ENCODE measurements at regions not wholly inside any gene's neighbourhood (a gene's known extent, or its start where the extent isn't known, plus 50 kb on each side); places are given as distances from the start of the nearest gene placed in this dataset.

- Histone ChIP-seq H3K36me3 (ENCODE audit: control insufficient read depth in 4 of 4, insufficient read depth in 3 of 4, low read depth in 1 of 4, low read length in 3 of 4) (no peaks in the 10 kb centered on the region), H3K27me3 (ENCODE audit: control insufficient read depth in 4 of 4, insufficient read depth in 4 of 4, low read length in 3 of 4) (peaks cover 0 to under 1% (median under 1%) of the 10 kb centered on the region in 4 donors), H3K4me1 (ENCODE audit: control insufficient read depth in 4 of 4, insufficient read depth in 4 of 4, low read length in 3 of 4) (no peaks in the 10 kb centered on the region), H3K9ac (ENCODE audit: low read depth in 1 of 2, low read length in 2 of 2) (no peak overlapping the region), H3K9me3 (ENCODE audit: control insufficient read depth in 4 of 4, low read length in 3 of 4) (no peaks in the 10 kb centered on the region), H3K4me3 (ENCODE audit: low read depth in 1 of 3, low read length in 3 of 3) (no peak overlapping the region), H3K27ac (ENCODE audit: low read depth in 1 of 2, low read length in 2 of 2) (no peak overlapping the region)
- 70% methylated on average over 2 of the region's 2 CpGs for WGBS
- DNase-seq (ENCODE audit: low spot score) = no peak
- no peak for TF ChIP-seq ATF3 (IDR thresholded peaks at IDR 0.05)
- TF ChIP-seq EGR1 (IDR thresholded peaks at IDR 0.05; ENCODE audit: low read depth in 2 of 2) = no peak
These were observed 89.4 kb upstream of the VPREB1 start for GRCh38 chr22:22155146-22155545.

- no peak overlapping the region for H3K4me3 ChIP-seq (ENCODE audit: low read depth in 1 of 3, low read length in 3 of 3)
- no peak for TF ChIP-seq HNF4G (IDR thresholded peaks at IDR 0.05)
- no peak for TF ChIP-seq JUND (IDR thresholded peaks at IDR 0.05)
- no peak overlapping the region for H3K27ac ChIP-seq (ENCODE audit: low read depth in 1 of 2, low read length in 2 of 2)
- H3K36me3 ChIP-seq (ENCODE audit: control insufficient read depth in 4 of 4, insufficient read depth in 3 of 4, low read depth in 1 of 4, low read length in 3 of 4) = no peaks in the 10 kb centered on the region
- DNase-seq (ENCODE audit: low spot score) = no peak
- H3K4me1 ChIP-seq (ENCODE audit: control insufficient read depth in 4 of 4, insufficient read depth in 4 of 4, low read length in 3 of 4) = no peaks in the 10 kb centered on the region
- H3K27me3 ChIP-seq (ENCODE audit: control insufficient read depth in 4 of 4, insufficient read depth in 4 of 4, low read length in 3 of 4) = peaks cover 0 to 4% (median 2%) of the 10 kb centered on the region in 4 donors
- no peak overlapping the region for H3K9ac ChIP-seq (ENCODE audit: low read depth in 1 of 2, low read length in 2 of 2)
- 82% methylated on average over 1 of the region's 1 CpG for WGBS
- no peaks in the 10 kb centered on the region for H3K9me3 ChIP-seq (ENCODE audit: control insufficient read depth in 4 of 4, low read length in 3 of 4)
These were observed 90.5 kb upstream of the VPREB1 start for GRCh38 chr22:22154040-22154439.

- WGBS = 80% methylated on average over 2 of the region's 2 CpGs
- Histone ChIP-seq H3K27ac (ENCODE audit: low read depth in 1 of 2, low read length in 2 of 2) (no peak overlapping the region), H3K36me3 (ENCODE audit: control insufficient read depth in 4 of 4, insufficient read depth in 3 of 4, low read depth in 1 of 4, low read length in 3 of 4) (no peaks in the 10 kb centered on the region), H3K4me1 (ENCODE audit: control insufficient read depth in 4 of 4, insufficient read depth in 4 of 4, low read length in 3 of 4) (no peaks in the 10 kb centered on the region), H3K9ac (ENCODE audit: low read depth in 1 of 2, low read length in 2 of 2) (no peak overlapping the region), H3K9me3 (ENCODE audit: control insufficient read depth in 4 of 4, low read length in 3 of 4) (no peaks in the 10 kb centered on the region), H3K27me3 (ENCODE audit: control insufficient read depth in 4 of 4, insufficient read depth in 4 of 4, low read length in 3 of 4) (peaks cover 0 to 9% (median 2%) of the 10 kb centered on the region in 4 donors), H3K4me3 (ENCODE audit: low read depth in 1 of 3, low read length in 3 of 3) (no peak overlapping the region)
- TF ChIP-seq HNF4G (IDR thresholded peaks at IDR 0.05) = no peak
- TF ChIP-seq JUND (IDR thresholded peaks at IDR 0.05) = no peak
- no peak for TF ChIP-seq RAD21 (IDR thresholded peaks at IDR 0.05)
- no peak for TF ChIP-seq YY1 (IDR thresholded peaks at IDR 0.05)
- no peak for TF ChIP-seq HNF4A (conservative IDR thresholded peaks at IDR 0.05)
- no peak for TF ChIP-seq SP1 (IDR thresholded peaks at IDR 0.05)
- TF ChIP-seq FOXA1 (IDR thresholded peaks at IDR 0.05) = no peak
- no peak for TF ChIP-seq ZBTB33 (IDR thresholded peaks at IDR 0.05)
- TF ChIP-seq GABPA (IDR thresholded peaks at IDR 0.05 in 1 of 2, conservative IDR thresholded peaks at IDR 0.05 in 1 of 2) = no peak
- no peak for TF ChIP-seq REST (IDR thresholded peaks at IDR 0.05)
- TF ChIP-seq CTCF (IDR thresholded peaks at IDR 0.05; ENCODE audit: low read depth, low read length, missing input control) = no peak
- no peak for TF ChIP-seq NR2F2 (IDR thresholded peaks at IDR 0.05)
- no peak for TF ChIP-seq FOXA2 (IDR thresholded peaks at IDR 0.05)
- no peak for TF ChIP-seq MAX (IDR thresholded peaks at IDR 0.05)
- TF ChIP-seq TAF1 (conservative IDR thresholded peaks at IDR 0.05) = no peak
- no peak for DNase-seq (ENCODE audit: low spot score)
These were observed 93.3 kb upstream of the VPREB1 start for GRCh38 chr22:22151308-22151707.
